HG03575 (cell line): ENCODE measurements at regions not wholly inside any gene's neighbourhood (a gene's known extent, or its start where the extent isn't known, plus 50 kb on each side); places are given as distances from the start of the nearest gene placed in this dataset.

Experiments used
- ATAC-seq: cut with Tn5 transposase; IDR thresholded peaks from one replicate; pipeline ENCODE4 v1.9.1; 2021; ENCODE audit not compliant: unreplicated experiment, insufficient number of reproducible peaks, low FRiP score; ENCODE audit errors: extremely low read depth

DNA sequence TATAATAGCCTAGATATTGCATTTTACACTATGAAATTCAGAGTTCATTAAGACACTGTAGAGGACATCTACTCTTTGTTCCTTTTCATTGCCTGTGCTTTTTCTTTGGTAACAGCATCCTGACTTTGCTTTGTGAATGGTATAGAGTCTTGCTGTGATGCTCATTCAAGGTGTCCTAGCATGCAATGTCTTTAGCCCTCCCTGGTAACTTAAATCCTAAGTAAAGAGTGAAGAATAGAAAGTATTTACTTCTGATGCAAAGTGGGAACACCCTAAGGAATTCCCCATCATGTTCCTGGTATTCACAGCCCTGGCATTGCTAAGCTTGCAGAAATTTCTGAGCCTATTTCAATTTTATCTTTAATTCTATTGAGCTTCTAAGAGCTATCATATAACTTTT is 400.1 kb downstream of the FAT4 start:
- no peak for ATAC-seq

DNA sequence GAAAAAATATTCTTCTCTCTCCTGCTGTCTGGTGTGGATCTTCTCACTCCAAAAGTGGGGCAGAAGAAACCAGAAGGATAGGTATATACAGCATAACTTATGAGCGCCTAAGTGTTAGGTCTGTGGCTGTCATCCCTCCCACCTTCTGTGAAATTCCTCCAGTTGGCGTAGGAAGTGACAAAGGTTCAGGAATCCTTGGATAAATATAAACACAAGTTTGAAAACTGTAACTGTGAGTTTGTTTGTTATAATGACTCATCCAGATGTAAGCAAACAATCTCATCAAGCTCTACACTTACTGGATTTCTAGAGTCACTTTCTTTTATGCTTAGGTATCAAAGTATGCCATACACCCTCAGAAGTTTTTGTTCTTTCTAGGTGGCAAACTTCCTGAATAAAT is 405.2 kb downstream of the FAT4 start:
- ATAC-seq = no peak

DNA sequence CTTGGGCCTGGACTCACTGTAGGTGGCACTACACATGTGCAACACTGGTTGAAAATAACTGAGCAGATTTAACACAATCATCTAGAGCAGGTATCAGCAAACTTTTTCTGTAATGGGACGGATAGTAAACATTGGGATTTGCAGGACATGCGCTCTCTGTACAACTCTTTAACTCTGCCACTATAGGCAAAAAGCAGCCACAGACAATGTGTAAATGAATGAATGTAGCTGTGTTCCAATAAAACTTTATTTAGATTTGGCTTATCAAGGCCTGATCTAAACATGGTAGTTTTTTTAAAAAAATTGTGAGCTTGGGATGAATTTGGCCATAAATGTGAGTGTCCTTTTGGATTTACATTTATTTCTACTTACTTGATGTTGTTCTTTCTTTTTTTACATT is 407.3 kb downstream of the FAT4 start:
- ATAC-seq = no peak

DNA sequence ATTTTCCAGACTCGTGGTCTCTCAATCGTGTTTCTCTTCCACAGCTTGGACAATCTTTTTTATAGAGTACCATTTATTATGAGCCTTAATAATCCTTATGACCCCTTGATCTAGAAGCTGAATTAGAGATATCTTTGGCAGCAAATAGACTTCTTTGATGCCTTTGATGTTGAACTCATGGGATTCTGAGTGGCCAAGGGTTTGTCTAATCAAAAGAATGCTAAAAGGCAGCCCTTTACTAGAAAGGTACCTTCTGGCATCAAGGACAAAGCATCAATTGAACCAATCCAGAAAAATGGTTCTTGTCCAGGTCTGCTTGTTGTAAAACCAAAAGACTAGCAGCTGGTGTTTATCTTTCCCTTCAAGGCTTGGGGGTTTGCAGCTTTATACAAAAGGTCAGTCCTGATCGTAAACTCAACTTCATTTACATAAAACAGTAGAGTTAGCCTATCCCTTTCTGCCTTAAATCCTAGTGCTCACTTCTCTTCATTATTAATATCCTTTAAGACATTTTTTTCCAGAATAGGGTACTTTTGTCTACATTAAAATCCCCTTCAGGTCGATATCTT is 411.3 kb downstream of the FAT4 start:
- no peak for ATAC-seq

DNA sequence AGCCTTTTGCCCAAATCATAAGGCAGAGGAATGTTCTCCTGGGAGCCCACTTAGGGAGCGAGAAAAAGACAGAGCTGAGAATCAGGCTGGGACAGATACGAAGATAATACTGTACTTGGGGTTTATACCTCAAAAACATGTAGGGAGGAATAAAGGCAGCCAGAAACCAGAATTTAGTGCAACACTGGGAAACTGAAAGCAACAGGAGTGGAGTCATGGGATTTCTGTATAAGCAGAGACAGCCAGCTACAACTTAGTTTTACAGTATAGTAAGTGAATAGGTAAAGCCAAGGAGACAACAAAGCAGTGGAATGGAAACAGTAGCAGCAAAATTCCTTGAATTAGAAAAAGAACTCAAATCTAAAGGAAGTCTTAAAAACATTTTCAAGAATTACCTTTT is 413.2 kb downstream of the FAT4 start:
- no peak for ATAC-seq

DNA sequence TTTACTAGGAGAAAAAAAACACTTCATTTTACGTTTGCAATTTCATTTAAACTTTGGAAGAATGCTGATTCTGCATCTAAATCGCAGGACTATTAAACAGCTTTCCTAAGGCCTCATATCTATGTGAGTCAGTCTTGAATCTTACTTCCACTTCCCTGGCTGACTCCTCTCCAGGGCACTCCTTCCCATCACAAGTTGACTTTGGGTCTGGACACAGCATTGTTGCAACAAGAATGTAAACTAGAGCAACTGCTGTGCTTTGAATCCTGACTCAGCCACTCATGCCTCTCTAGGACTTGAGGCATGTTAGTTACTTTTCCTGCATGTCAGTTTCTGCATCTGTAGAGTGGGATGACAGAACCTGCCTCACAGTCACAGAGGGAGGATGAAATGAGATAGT is 413.8 kb downstream of the FAT4 start:
- no peak for ATAC-seq

DNA sequence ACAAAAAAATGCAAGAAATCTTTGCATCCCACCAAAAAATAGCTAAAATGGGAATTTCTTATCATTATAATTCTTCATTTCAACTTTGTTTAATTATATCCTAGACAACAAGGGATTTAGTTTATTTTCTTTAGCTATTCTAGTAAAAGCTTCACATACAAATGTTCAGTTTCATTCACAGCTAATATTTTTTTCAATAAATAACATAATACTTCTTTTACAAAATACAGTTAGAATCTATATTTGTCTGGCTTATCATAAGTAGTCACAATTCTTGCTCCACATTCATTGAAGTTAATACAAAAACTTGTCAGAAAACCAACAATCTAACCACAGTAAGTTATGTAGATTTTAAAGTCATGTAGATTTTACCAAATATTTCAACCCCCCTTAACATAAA is 414.4 kb downstream of the FAT4 start:
- no peak for ATAC-seq

DNA sequence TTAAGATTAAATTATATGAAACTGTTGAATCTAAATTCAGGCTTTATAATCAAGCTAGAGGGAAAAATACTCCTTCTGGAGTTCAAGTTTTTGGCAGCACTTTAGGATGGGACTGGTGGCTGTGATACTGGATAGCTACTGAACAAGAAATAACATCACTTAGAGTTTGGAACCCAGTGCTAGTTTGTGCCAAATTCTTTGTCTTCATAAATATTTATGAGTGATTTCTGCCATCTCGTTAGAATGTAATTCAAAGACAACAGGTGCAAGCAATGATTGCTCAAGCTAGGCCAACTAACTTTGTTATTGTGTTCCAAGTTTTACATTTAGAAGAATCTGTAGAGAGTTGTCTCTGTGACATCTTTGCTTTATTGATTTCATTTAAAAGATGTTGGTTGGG is 417.9 kb downstream of the FAT4 start:
- ATAC-seq = no peak

DNA sequence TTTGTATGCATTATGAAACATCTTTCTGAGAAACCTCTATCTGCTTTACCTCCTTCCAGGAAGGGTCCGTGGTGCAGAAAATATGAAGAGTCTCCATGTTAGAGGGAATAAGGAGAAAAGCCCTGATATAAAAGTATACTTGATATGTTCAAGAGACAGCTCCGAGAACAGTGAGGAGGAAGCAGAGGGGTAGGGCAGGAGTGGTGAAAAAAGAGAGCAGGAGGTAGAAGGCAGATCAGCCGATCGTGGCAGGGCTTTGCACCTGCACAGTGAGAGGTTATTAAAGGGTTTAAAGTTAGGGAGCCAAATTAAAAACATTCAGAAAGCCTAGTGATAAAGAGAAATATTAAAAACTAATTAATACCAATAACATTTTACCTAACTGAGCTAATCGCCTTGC is 419.7 kb downstream of the FAT4 start:
- ATAC-seq = no peak

DNA sequence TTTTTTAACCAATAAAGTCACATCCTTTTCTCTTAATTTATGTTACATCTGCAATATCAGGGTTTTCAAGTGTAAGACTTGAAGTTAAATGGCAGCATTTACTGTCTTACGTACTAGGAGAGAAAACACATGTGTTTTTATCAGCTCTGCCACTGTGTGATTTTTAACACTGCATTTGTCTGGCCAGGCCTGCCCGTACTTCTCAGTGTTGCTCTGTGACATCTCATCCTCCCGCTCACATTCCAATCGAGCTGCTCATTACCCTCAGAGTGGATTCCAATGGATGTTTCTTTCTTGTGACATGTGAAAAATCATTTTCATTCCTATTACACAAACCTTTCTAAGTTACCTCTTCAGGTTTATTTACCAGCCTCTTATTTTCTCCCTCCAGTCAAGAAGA is 420.3 kb downstream of the FAT4 start:
- no peak for ATAC-seq

DNA sequence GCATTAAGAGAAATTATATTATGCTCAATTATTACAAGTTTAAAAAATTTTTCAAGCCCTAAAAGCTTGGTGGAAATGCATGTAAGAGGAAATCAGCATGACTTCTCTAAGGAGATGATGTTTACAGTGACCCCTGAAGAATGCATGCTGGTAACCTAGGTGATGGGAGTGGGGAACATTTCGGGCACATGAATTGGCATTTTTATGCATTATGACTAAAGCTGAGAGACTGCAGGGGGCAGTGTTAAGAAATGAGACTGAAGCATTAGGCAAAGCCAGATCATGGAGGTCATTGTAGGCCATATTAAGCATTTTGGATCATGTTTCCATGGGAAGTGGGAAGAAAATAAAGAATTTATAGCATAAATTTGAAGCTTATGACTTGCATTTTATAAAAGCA is 421.3 kb downstream of the FAT4 start:
- no peak for ATAC-seq

DNA sequence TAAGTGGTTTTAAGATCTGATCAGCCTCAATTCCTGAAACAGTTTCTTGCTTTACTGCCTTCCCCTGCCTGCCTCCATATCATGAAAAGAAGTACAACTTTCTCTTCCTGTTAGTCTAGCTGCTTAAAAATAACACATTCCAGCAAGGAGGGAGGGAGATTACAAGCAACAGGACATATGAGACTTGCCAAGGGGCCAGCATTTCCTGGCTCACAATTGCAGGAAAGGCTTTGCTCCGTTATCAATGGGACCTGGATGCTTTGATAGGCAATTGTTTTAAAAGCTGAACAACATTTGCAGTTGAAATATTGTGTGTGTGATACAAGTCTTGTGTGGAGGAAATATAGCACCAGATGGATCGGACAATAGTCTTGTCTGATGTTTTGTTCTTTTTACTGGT is 425.0 kb downstream of the FAT4 start:
- no peak for ATAC-seq

DNA sequence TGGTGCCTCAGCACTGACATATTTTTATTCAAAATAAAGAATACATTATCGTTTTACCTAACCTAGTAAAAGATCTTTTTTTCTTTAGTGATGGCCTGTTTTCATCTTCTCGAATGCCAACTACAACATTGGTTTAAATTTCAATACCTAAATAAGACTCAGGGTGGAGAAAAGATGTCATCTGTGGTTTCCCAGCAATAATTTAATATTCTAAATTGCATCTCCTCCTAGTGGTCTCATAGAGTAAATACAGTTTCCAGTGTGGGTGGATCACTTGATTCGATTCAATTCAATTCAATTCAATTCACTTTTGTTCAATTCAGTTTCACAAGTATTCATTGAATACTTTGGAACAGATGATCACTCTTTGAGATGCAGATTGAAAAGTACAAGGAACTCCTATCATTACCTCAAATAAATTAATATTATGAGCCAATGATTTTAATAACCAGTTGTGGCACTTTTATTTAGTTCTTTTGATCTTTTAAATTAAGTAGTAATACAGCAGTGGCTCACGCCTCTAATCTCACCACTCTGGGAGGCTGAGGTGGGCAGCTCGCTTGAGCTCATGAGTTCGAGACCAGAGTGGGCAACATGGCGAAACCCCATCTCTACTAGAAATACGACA is 427.2 kb downstream of the FAT4 start:
- ATAC-seq = no peak

DNA sequence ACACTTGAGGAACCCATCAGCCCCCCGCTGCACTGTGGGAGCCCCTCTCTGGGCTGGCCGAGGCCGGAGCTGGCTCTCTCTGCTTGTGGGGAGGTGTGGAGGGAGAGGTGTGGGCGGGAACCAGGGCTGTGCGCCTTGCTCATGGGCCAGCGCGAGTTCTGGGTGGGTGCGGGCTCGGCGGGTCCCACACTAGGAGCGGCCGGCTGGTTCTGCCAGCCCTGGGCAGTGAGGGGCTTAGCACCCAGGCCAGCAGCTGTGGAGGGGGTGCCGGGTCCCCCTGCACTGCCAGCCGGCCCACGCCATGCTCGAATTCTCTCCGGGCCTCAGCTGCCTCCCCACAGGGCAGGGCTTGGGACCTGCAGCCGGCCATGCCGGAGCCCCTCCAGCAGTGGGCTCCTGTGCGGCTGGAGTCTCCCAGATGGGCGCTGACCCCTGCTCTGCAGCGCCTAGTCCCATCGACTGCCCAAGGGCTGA is 430.2 kb downstream of the FAT4 start:
- ATAC-seq = no peak

DNA sequence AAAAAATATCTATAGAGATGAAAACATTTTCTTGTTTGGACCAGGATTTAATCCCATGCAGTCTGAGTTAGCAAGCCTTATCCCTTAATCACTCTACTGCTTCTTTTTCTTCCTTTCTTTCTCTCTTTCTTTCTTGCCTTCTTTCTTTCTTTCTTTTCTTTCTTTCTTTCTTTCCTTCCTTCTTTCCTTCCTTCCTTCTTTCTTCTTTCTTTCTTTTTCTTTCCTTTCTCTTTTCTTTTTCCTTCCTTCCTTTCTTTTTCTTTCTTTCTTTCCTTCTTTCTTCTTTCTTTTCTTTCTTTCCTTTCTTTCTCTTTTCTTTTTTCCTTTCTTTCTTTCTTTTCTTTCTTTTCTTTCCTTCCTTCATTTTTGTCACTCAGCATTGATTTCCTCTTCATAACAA is 434.6 kb downstream of the FAT4 start:
- ATAC-seq = no peak

DNA sequence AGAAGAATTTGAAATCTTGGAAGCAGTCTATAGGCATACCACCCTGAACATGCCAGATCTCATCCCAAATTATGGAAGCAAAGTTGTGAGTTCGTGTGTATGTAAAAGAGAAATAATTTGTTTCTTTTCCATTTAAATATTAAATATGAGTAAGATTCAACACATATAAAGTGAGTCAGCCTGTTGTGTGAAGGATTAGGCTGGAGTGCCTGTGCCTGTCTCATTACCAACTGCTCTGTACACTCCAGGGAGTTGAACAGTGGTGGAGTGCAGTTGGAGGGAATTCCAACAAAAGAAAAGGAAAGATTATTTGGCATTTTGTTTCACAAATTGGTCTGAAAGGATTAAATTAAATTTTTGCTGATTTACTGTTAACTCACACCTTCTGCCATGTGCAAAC is 435.6 kb downstream of the FAT4 start:
- no peak for ATAC-seq

DNA sequence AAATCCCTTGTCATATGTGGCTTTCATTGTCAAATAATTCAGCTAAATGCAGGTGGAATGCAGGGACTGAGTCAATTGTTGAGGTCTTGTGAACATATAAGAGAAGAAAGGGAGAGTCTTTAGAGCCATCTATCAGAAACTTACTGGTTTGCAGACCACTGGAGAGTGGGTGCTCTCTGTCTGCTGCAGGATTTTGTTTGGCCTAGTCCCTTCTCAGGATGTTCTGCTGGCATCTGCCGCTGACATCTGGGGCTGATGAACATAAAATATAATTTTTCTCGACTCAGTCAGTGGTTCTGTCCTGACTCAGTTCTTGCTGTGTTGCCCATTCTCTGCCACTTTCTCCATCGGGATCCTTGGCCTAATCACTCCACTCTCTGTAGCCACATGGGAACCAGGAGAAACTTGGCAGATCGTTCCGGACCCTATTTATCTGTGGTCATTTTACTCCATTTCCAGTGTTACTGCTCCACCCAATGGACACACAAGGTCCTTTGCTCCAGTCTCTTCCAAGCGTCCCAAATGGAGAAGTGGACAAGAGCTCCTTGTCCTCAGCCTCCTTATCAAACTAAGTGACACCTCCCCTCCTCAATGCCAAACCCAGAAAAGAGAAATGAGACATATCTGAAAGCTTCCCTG is 436.2 kb downstream of the FAT4 start:
- no peak for ATAC-seq

DNA sequence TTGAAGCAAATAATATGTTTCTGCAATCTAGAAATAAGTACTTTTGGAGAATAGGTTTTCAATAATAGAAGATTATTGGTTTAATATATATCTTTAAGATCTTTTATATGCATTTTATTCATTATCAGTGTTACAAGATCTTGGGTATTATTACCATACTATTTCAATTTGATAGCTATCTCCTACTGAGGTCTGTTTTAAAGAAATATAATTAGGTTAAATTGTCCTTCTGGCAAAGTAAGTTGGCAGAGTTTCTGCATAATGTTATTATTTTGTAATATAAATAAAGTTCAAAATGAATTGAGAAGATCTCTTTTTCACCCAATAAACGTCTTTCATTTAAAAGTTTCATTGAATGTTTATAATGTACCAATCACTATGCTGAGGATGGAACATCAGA is 443.7 kb downstream of the FAT4 start:
- no peak for ATAC-seq

DNA sequence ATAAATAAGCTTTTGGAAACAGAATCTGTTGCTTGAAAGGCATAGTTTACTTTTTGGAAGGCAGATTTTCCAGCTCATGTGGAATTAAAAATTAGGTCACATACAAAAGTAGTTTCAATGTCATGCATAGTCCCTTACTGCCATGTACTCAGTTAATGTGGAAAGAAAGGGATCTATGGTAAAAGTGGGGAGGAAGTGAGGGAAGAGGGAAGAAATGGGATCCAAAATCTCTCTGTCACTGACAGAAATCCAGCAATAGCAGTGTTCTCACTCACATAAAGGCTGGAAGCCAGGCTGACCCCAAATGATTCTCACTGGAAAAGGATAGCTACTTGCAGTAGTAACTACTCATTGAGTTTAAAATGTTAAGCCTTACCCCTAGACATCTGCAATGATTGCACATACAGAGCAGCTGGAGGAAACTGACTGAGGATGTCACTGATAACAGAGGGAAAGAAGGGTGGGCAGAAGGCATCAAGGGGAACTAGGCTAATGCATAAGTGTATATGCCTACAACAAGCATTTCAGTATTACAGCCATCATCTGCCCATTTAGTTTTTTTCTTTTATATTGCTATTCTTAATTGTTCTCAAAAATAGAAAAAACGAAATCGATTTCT is 445.6 kb downstream of the FAT4 start:
- ATAC-seq = no peak

DNA sequence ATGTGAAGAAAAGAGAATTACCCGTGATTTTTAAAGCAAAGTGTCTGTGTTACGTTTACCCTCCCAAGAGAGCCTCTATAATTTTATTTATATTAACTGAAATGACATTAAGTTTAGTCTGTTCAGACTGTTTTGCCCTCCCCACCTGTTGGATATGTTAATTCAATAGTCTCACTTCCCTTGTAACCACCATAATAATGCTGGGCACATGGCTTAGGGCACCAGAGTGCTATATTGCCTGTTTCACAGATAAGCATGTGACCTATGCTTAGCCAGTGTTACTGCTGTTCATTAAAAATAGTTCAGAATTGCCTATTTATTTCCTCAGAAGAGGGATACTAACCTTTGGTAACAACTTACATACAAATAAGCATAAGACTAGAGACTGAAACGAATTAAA is 446.2 kb downstream of the FAT4 start:
- no peak for ATAC-seq
